PC-3 (cell line): ENCODE measurements at regions not wholly inside any gene's neighbourhood (a gene's known extent, or its start where the extent isn't known, plus 50 kb on each side); places are given as distances from the start of the nearest gene placed in this dataset.

Source experiments
- ATAC-seq: fragments of 200-7000 bp; cut with Tn5 transposase; 2 replicates; pipeline ENCODE4 v1.9.1; 2020; ENCODE audit warnings: mild to moderate bottlenecking, moderate library complexity
- BruUV-seq: library from RNA; stranded (reverse); fragments of 400-500 nt; replicated peaks from 2 replicates; lab custom pipeline; 2021; lab: Mats Ljungman, UMichigan
- CTCF ChIA-PET: fragments of 300-600 bp; sonication (Branson Sonifier 250); formaldehyde crosslinking; loops from one replicate; lab custom pipeline; 2022; ENCODE audit warnings: antibody characterized with exemption; lab: Charles Lee
- POLR2A ChIA-PET: fragments of 300-600 bp; sonication (Branson Sonifier 250); formaldehyde crosslinking; loops from one replicate; lab custom pipeline; 2022; ENCODE audit warnings: antibody characterized with exemption; ENCODE audit not compliant: unreplicated experiment; lab: Charles Lee
- DNase-seq: peaks from one replicate; pipeline ENCODE4 v3.0.0-alpha.2; 2015
- H2AFZ ChIP-seq: fragments of 300-600 bp; sonication (generic); 2 replicates; pipeline ENCODE4 v1.6.0; 2016; ENCODE audit warnings: antibody characterized with exemption, low read length
- H3F3A ChIP-seq: fragments of 300-600 bp; sonication (generic); one replicate; pipeline ENCODE4 v1.6.0; 2017; ENCODE audit warnings: antibody characterized with exemption, low read length, control low read depth, mild to moderate bottlenecking; ENCODE audit not compliant: unreplicated experiment
- H3K27ac ChIP-seq: fragments of 300-600 bp; sonication (generic); 2 replicates; pipeline ENCODE4 v1.5.1; 2016; ENCODE audit warnings: mild to moderate bottlenecking, low read length
- H3K27me3 ChIP-seq: fragments of 300-600 bp; sonication (generic); 2 replicates; pipeline ENCODE4 v1.6.1; 2016; ENCODE audit warnings: low read length, mixed read lengths
- H3K36me3 ChIP-seq: fragments of 300-600 bp; sonication (generic); 2 replicates; pipeline ENCODE4 v1.6.1; 2016; ENCODE audit warnings: low read depth, mixed run types, low read length, mixed read lengths
- H3K4me1 ChIP-seq: fragments of 300-600 bp; sonication (generic); 2 replicates; pipeline ENCODE4 v1.5.1; 2016; ENCODE audit warnings: low read length; ENCODE audit not compliant: insufficient read depth
- H3K4me2 ChIP-seq: fragments of 300-600 bp; sonication (generic); 2 replicates; pipeline ENCODE4 v1.6.0; 2016; ENCODE audit warnings: low read length
- H3K4me3 ChIP-seq: fragments of 300-600 bp; sonication (generic); 2 replicates; pipeline ENCODE4 v1.5.1; 2016; ENCODE audit warnings: mild to moderate bottlenecking, low read length, mixed read lengths
- H3K79me2 ChIP-seq: fragments of 300-600 bp; sonication (generic); 2 replicates; pipeline ENCODE4 v1.6.1; 2017; ENCODE audit warnings: low read length, mixed read lengths
- H3K9ac ChIP-seq: fragments of 300-600 bp; sonication (generic); 2 replicates; pipeline ENCODE4 v1.6.0; 2016; ENCODE audit warnings: mild to moderate bottlenecking, low read length
- H3K9me2 ChIP-seq: fragments of 300-600 bp; sonication (generic); replicated peaks from 2 replicates; pipeline ENCODE4 v1.6.1; 2016; ENCODE audit warnings: mixed run types, low read length, mixed read lengths
- H3K9me3 ChIP-seq: fragments of 300-600 bp; sonication (generic); 2 replicates; pipeline ENCODE4 v1.6.1; 2016; ENCODE audit warnings: low read length, mixed read lengths
- H4K20me1 ChIP-seq: fragments of 300-600 bp; sonication (generic); 2 replicates; pipeline ENCODE4 v1.6.1; 2016; ENCODE audit warnings: low read length, mixed read lengths
- EZH2 ChIP-seq: fragments of 300-600 bp; sonication (generic); IDR thresholded peaks from one replicate; pipeline ENCODE4 v1.6.1; 2017; ENCODE audit warnings: antibody characterized with exemption, mild to moderate bottlenecking, low read length; ENCODE audit not compliant: unreplicated experiment
- EZH2phosphoT487 ChIP-seq: fragments of 300-600 bp; sonication (generic); IDR thresholded peaks from 2 replicates; pipeline ENCODE4 v1.6.1; 2018; ENCODE audit warnings: mild to moderate bottlenecking, antibody characterized with exemption, low read length, borderline replicate concordance
- intact Hi-C: fragments of 100-400 bp; cut with micrococcal nuclease; formaldehyde crosslinking; loops from 2 replicates; pipeline ENCODE4 v1.9.0; 2023
- TF ChIP-seq, protein P1 (sequence below): fragments of 300-600 bp; sonication (generic); conservative IDR thresholded peaks from 2 replicates; pipeline ENCODE4 v1.5.1; 2017; ENCODE audit warnings: antibody characterized with exemption, low read depth, mild to moderate bottlenecking, low read length

DNA sequence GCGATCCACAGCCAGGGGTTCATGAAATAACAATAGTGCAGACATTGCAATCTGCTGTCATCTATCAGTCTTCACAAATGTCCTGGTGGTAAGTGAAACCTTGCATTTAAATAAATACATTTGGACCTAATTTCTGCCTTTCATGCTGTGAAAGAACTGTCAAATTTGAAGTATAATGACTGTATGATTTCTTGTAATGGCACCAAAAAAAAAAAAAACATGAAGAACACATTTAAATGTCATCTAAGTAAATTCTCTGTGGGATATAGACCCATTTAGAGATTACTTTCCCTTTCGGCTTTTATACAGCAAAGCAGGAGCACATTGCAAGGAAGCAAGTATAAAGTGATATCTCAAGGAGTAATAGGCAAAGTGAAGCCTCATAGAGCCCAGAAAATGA lies 431.5 kb upstream of the SGCD start:
- Histone ChIP-seq H3K79me2 (no peaks in the 10 kb centered on the region), H3K27ac (no peak overlapping the region), H3K27me3 (no peaks in the 10 kb centered on the region), H4K20me1 (no peaks in the 10 kb centered on the region), H3K9me2 (no peaks in the 10 kb centered on the region), H3K36me3 (no peaks in the 10 kb centered on the region), H3K4me2 (no peak overlapping the region), H2AFZ (no peak overlapping the region), H3K4me3 (no peak overlapping the region), H3K9me3 (no peaks in the 10 kb centered on the region), H3K4me1 (no peaks in the 10 kb centered on the region), H3K9ac (no peak overlapping the region), H3F3A (no peaks in the 10 kb centered on the region)
- TF ChIP-seq, protein P1, sequence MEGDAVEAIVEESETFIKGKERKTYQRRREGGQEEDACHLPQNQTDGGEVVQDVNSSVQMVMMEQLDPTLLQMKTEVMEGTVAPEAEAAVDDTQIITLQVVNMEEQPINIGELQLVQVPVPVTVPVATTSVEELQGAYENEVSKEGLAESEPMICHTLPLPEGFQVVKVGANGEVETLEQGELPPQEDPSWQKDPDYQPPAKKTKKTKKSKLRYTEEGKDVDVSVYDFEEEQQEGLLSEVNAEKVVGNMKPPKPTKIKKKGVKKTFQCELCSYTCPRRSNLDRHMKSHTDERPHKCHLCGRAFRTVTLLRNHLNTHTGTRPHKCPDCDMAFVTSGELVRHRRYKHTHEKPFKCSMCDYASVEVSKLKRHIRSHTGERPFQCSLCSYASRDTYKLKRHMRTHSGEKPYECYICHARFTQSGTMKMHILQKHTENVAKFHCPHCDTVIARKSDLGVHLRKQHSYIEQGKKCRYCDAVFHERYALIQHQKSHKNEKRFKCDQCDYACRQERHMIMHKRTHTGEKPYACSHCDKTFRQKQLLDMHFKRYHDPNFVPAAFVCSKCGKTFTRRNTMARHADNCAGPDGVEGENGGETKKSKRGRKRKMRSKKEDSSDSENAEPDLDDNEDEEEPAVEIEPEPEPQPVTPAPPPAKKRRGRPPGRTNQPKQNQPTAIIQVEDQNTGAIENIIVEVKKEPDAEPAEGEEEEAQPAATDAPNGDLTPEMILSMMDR, result no peak
- no peak for TF ChIP-seq EZH2
- TF ChIP-seq EZH2phosphoT487, result no peak
- POLR2A ChIA-PET, result no interaction called here
- DNase-seq (no peak), ATAC-seq (no peak)
- intact Hi-C loops, result no loop called here
- CTCF ChIA-PET, result no interaction called here
- BruUV-seq, result no TSS peak

- no peaks in the 10 kb centered on the region for H3K9me3 ChIP-seq
- POLR2A ChIA-PET, result no interaction called here
- no peak for TF ChIP-seq EZH2
- TF ChIP-seq EZH2phosphoT487, result no peak
- TF ChIP-seq, protein P1, result no peak
- BruUV-seq, result no TSS peak
- no peaks in the 10 kb centered on the region for H3K79me2 ChIP-seq
- intact Hi-C loops, result no loop called here
- no peak overlapping the region for H3K4me3 ChIP-seq
- no peak for ATAC-seq
- H4K20me1 ChIP-seq, result no peaks in the 10 kb centered on the region
- H3K4me1 ChIP-seq, result no peaks in the 10 kb centered on the region
- no peak overlapping the region for H3K27ac ChIP-seq
- H3K9ac ChIP-seq, result no peak overlapping the region
- no peak overlapping the region for H2AFZ ChIP-seq
- DNase-seq, result no peak
- no peaks in the 10 kb centered on the region for H3F3A ChIP-seq
- no peaks in the 10 kb centered on the region for H3K36me3 ChIP-seq
- no peaks in the 10 kb centered on the region for H3K9me2 ChIP-seq
- CTCF ChIA-PET, result no interaction called here
- no peaks in the 10 kb centered on the region for H3K27me3 ChIP-seq
- no peak overlapping the region for H3K4me2 ChIP-seq
These were observed 429.2 kb upstream of the SGCD start for GRCh38 chr5:155897761-155898160.

GRCh38 chr5:155898284-155898683 lies 428.7 kb upstream of the SGCD start:
- ChIA-PET POLR2A (no interaction called here), CTCF (no interaction called here)
- Histone ChIP-seq H3K4me3 (no peak overlapping the region), H3K9ac (no peak overlapping the region), H3K9me2 (no peaks in the 10 kb centered on the region), H3F3A (no peaks in the 10 kb centered on the region), H3K4me2 (no peak overlapping the region), H2AFZ (no peak overlapping the region), H3K4me1 (no peaks in the 10 kb centered on the region), H3K27ac (no peak overlapping the region), H3K79me2 (no peaks in the 10 kb centered on the region), H3K36me3 (no peaks in the 10 kb centered on the region), H3K27me3 (no peaks in the 10 kb centered on the region), H3K9me3 (no peaks in the 10 kb centered on the region), H4K20me1 (no peaks in the 10 kb centered on the region)
- no peak for ATAC-seq
- no TSS peak for BruUV-seq
- TF ChIP-seq EZH2phosphoT487, result no peak
- no peak for TF ChIP-seq EZH2
- TF ChIP-seq, protein P1, result no peak
- no peak for DNase-seq
- intact Hi-C loops, result no loop called here
